ENCODE measurements at regions not wholly inside any gene's neighbourhood (a gene's known extent, or its start where the extent isn't known, plus 50 kb on each side); places are given as distances from the start of the nearest gene placed in this dataset.

- Mint-ChIP-seq H3K27me3 (no peaks in the 10 kb centered on the region), H3K9me3 (no peaks in the 10 kb centered on the region), H3K4me3 (no peak overlapping the region), H3K27ac (no peak overlapping the region), H3K36me3 (ENCODE audit: low read depth) (no peaks in the 10 kb centered on the region), H3K4me1 (ENCODE audit: low read depth) (peaks cover 9% of the 10 kb centered on the region)
- intact Hi-C loops (cut with DNase I, micrococcal nuclease) = no loop called here
- Histone ChIP-seq H3K27me3 (ENCODE audit: control insufficient read depth in 1 of 2, insufficient read depth in 2 of 2, low read length in 2 of 2) (no peaks in the 10 kb centered on the region), H3K27ac (ENCODE audit: low read depth in 1 of 2, low read length in 2 of 2) (no peak overlapping the region), H3K4me1 (ENCODE audit: insufficient read depth, low read length) (peaks cover 8% of the 10 kb centered on the region), H3K9me3 (ENCODE audit: control insufficient read depth in 1 of 2, insufficient read depth in 1 of 2, low read length in 2 of 2) (no peaks in the 10 kb centered on the region), H3K36me3 (ENCODE audit: insufficient read depth, low read length) (no peaks in the 10 kb centered on the region), H3K4me3 (ENCODE audit: low read length) (no peak overlapping the region)
- ChIA-PET CTCF (interaction anchor here (2.7 kb wide), 1 partner anchor 35 kb away, joined by 14 read pairs; no protein-coding TSS in a partner anchor), POLR2A (interaction anchor here (1.2 kb wide), 1 partner anchor 47 kb away, joined by 3 read pairs; no protein-coding TSS in a partner anchor)
- TF ChIP-seq, protein P1, sequence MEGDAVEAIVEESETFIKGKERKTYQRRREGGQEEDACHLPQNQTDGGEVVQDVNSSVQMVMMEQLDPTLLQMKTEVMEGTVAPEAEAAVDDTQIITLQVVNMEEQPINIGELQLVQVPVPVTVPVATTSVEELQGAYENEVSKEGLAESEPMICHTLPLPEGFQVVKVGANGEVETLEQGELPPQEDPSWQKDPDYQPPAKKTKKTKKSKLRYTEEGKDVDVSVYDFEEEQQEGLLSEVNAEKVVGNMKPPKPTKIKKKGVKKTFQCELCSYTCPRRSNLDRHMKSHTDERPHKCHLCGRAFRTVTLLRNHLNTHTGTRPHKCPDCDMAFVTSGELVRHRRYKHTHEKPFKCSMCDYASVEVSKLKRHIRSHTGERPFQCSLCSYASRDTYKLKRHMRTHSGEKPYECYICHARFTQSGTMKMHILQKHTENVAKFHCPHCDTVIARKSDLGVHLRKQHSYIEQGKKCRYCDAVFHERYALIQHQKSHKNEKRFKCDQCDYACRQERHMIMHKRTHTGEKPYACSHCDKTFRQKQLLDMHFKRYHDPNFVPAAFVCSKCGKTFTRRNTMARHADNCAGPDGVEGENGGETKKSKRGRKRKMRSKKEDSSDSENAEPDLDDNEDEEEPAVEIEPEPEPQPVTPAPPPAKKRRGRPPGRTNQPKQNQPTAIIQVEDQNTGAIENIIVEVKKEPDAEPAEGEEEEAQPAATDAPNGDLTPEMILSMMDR (IDR thresholded peaks at IDR 0.05) = no peak
- DNase-seq (no peak), ATAC-seq (ENCODE audit: poor library complexity) (no peak)
Measured at GRCh38 chr6:25062070-25062811, 126.5 kb upstream of the RIPOR2 start.

DNA sequence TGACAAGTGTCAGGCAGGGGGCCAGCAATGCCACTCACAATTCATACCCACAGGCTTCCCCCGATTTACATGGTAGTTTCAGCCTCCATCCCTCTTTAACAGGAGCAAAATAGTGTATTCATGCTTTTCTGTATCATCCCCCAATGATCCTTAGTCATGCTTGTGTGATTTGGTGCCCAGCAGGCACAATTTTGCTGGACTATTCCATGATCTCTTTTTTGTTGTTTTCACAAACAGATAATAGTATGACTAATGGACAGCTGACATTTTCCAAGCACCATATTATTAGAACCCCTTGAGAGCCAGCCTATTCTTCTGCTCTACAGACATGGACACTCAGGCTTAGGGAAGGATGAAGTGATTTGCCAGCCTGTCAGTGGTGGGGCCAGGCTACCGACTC lies 128.2 kb upstream of the RIPOR2 start:
- Mint-ChIP-seq H3K36me3 (ENCODE audit: low read depth) (no peaks in the 10 kb centered on the region), H3K27me3 (no peaks in the 10 kb centered on the region), H3K4me3 (no peak overlapping the region), H3K4me1 (ENCODE audit: low read depth) (peaks cover 6% of the 10 kb centered on the region), H3K27ac (no peak overlapping the region), H3K9me3 (no peaks in the 10 kb centered on the region)
- no peaks in the 10 kb centered on the region for H3K4me1 ChIP-seq (ENCODE audit: insufficient read depth, low read length)
- no peaks in the 10 kb centered on the region for H3K36me3 ChIP-seq (ENCODE audit: insufficient read depth, low read length)
- DNase-seq (no peak), ATAC-seq (ENCODE audit: poor library complexity) (no peak)
- TF ChIP-seq, protein P1 (IDR thresholded peaks at IDR 0.05) = no peak
- ChIA-PET CTCF (interaction anchor here (1.3 to 2.7 kb wide), 2 partner anchors 37 to 208 kb away, joined by 4 to 14 read pairs; no protein-coding TSS in a partner anchor), POLR2A (no interaction called here)
- H3K9me3 ChIP-seq (ENCODE audit: control insufficient read depth in 1 of 2, insufficient read depth in 1 of 2, low read length in 2 of 2) = no peaks in the 10 kb centered on the region
- no peak overlapping the region for H3K4me3 ChIP-seq (ENCODE audit: low read length)
- H3K27ac ChIP-seq (ENCODE audit: low read depth in 1 of 2, low read length in 2 of 2) = no peak overlapping the region
- intact Hi-C loops (cut with DNase I, micrococcal nuclease) = no loop called here
- no peaks in the 10 kb centered on the region for H3K27me3 ChIP-seq (ENCODE audit: control insufficient read depth in 1 of 2, insufficient read depth in 2 of 2, low read length in 2 of 2)

- no peaks in the 10 kb centered on the region for H3K9me3 ChIP-seq (ENCODE audit: control insufficient read depth in 1 of 2, insufficient read depth in 1 of 2, low read length in 2 of 2)
Measured at GRCh38 chr6:25065666-25066065, 129.9 kb upstream of the RIPOR2 start.

More at GRCh38 chr6:25065666-25066065, 129.9 kb upstream of the RIPOR2 start:
- Histone ChIP-seq H3K4me1 (ENCODE audit: insufficient read depth, low read length) (peaks cover 3% of the 10 kb centered on the region), H3K4me3 (ENCODE audit: low read length) (no peak overlapping the region), H3K27me3 (ENCODE audit: control insufficient read depth in 1 of 2, insufficient read depth in 2 of 2, low read length in 2 of 2) (no peaks in the 10 kb centered on the region), H3K36me3 (ENCODE audit: insufficient read depth, low read length) (no peaks in the 10 kb centered on the region), H3K27ac (ENCODE audit: low read depth in 1 of 2, low read length in 2 of 2) (no peak overlapping the region)
- H3K4me3 Mint-ChIP-seq = no peak overlapping the region
- TF ChIP-seq, protein P1 (IDR thresholded peaks at IDR 0.05) = no peak
- H3K9me3 Mint-ChIP-seq = peaks cover 2% of the 10 kb centered on the region
- ChIA-PET CTCF (interaction anchor here (1.1 kb wide), 1 partner anchor 74 kb away, joined by 3 read pairs; no protein-coding TSS in a partner anchor), POLR2A (no interaction called here)
- H3K4me1 Mint-ChIP-seq (ENCODE audit: low read depth) = peaks cover 6% of the 10 kb centered on the region
- DNase-seq = no peak
- H3K27ac Mint-ChIP-seq = no peak overlapping the region
- no peaks in the 10 kb centered on the region for H3K36me3 Mint-ChIP-seq (ENCODE audit: low read depth)
- ATAC-seq (ENCODE audit: poor library complexity) = no peak
- intact Hi-C loops (cut with DNase I, micrococcal nuclease) = no loop called here
- H3K27me3 Mint-ChIP-seq = no peaks in the 10 kb centered on the region

Measured in CD4-positive, alpha-beta T cell (primary cell).